Urothelium cell line (cell line): ENCODE measurements at regions not wholly inside any gene's neighbourhood (a gene's known extent, or its start where the extent isn't known, plus 50 kb on each side); places are given as distances from the start of the nearest gene placed in this dataset.

Experiments used
- DNase-seq: peaks from one replicate; pipeline ENCODE4 v3.0.0; 2011; ENCODE audit warnings: low spot score, mixed read lengths
- FAIRE-seq: peaks from 2 replicates; lab custom pipeline; 2011; peaks lifted over from hg19 to GRCh38; lab: Jason Lieb, UNC

- DNase-seq (peak; percentile 17), FAIRE-seq (no peak)
These were observed 405.9 kb downstream of the AACS start for GRCh38 chr12:125470838-125471783.

- FAIRE-seq = no peak
- DNase-seq = no peak
These were observed 408.3 kb downstream of the AACS start for GRCh38 chr12:125473501-125473900.

- no peak for DNase-seq
- FAIRE-seq = no peak
These were observed 422.1 kb downstream of the AACS start for GRCh38 chr12:125487336-125487735.

- FAIRE-seq (no peak), DNase-seq (no peak)
These were observed 426.3 kb downstream of the AACS start for GRCh38 chr12:125491553-125491952.

- FAIRE-seq (no peak), DNase-seq (no peak)
These were observed 427.4 kb downstream of the AACS start for GRCh38 chr12:125492354-125493270.

GRCh38 chr12:125493704-125494308 is 428.6 kb downstream of the AACS start:
- FAIRE-seq = no peak
- DNase-seq = no peak

GRCh38 chr12:125503128-125503527 is 437.9 kb downstream of the AACS start:
- no peak for FAIRE-seq

GRCh38 chr12:125509195-125509594 is 444.0 kb downstream of the AACS start:
- DNase-seq = no peak
- no peak for FAIRE-seq

More at GRCh38 chr12:125503128-125503527, 437.9 kb downstream of the AACS start:
- no peak for DNase-seq

- DNase-seq (no peak), FAIRE-seq (no peak)
These were observed 447.5 kb downstream of the AACS start for GRCh38 chr12:125512541-125513298.

GRCh38 chr12:125515887-125516286 is 450.7 kb downstream of the AACS start:
- DNase-seq (no peak), FAIRE-seq (peak; percentile 40)

GRCh38 chr12:125518074-125518473 is 452.8 kb downstream of the AACS start:
- FAIRE-seq (no peak), DNase-seq (peak; percentile 34)

- DNase-seq (peak; percentile 14), FAIRE-seq (no peak)
These were observed 453.9 kb downstream of the AACS start for GRCh38 chr12:125519026-125519651.

- FAIRE-seq (no peak), DNase-seq (no peak)
These were observed 460.6 kb downstream of the AACS start for GRCh38 chr12:125525879-125526278.

GRCh38 chr12:125528281-125528680 is 463.0 kb downstream of the AACS start:
- DNase-seq (no peak), FAIRE-seq (no peak)

- DNase-seq = no peak
- FAIRE-seq = no peak
These were observed 465.0 kb downstream of the AACS start for GRCh38 chr12:125530201-125530600.

- FAIRE-seq = no peak
These were observed 465.6 kb downstream of the AACS start for GRCh38 chr12:125530876-125531275.

GRCh38 chr12:125531574-125531973 is 466.3 kb downstream of the AACS start:
- FAIRE-seq (no peak), DNase-seq (no peak)

More at GRCh38 chr12:125530876-125531275, 465.6 kb downstream of the AACS start:
- no peak for DNase-seq

GRCh38 chr12:125533434-125534029 is 468.3 kb downstream of the AACS start:
- FAIRE-seq (no peak), DNase-seq (peak; percentile 74)
